GOT3 (cell line): ENCODE measurements at regions not wholly inside any gene's neighbourhood (a gene's known extent, or its start where the extent isn't known, plus 50 kb on each side); places are given as distances from the start of the nearest gene placed in this dataset.

Experiments
- DNase-seq: peaks from one replicate; lab custom pipeline; 2025; ENCODE audit warnings: mixed read lengths; lab: John Stamatoyannopoulos, UW

- no peak for DNase-seq
Observed at GRCh38 chr18:67290421-67290820, 226.1 kb downstream of the DSEL start.

DNA sequence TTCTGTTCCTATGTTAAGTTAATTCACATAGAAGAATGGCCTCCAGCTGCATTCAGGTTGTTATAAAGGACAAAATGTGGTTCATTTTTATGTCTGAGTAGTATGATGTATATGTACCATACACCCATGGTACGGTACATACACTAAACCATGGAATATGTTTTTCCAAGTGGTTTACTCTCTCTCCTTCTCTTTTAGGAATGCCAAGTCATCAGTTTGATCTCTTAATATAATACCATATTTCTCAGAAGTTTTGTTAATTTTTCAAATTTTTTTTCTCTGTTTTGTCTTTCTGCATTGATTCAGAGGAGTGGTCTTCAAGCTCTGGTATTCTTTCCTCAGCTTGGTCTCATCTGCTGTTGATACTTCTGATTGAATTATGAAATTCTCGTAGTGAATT is 230.9 kb downstream of the DSEL start:
- DNase-seq, result no peak

- no peak for DNase-seq
Observed at GRCh38 chr18:67282796-67283195, 233.7 kb downstream of the DSEL start.

GRCh38 chr18:67281746-67282145 is 234.8 kb downstream of the DSEL start:
- DNase-seq, result no peak

GRCh38 chr18:67280486-67281242 is 235.9 kb downstream of the DSEL start:
- DNase-seq, result no peak

- DNase-seq, result no peak
Observed at GRCh38 chr18:67279988-67280387, 236.5 kb downstream of the DSEL start.

DNA sequence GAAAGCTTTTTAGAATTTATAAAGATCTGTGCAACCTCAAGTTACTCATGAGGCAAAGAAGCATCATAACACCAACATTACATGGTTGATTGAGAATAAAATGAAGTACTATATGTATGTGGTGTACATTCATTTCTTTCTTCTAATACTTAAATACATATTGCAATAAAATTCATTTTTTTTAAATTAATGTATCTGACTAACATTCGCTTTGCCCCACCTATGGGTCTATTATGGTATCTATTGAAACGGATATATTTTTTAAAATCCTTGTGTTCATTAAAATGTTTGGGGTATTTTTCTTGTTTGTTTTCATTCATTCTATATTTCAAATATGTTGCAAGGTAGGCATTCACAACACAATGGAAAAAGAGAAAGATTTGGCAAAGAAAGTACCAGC is 237.5 kb downstream of the DSEL start:
- DNase-seq, result no peak

- DNase-seq, result no peak
Observed at GRCh38 chr18:67276638-67277037, 239.9 kb downstream of the DSEL start.

DNA sequence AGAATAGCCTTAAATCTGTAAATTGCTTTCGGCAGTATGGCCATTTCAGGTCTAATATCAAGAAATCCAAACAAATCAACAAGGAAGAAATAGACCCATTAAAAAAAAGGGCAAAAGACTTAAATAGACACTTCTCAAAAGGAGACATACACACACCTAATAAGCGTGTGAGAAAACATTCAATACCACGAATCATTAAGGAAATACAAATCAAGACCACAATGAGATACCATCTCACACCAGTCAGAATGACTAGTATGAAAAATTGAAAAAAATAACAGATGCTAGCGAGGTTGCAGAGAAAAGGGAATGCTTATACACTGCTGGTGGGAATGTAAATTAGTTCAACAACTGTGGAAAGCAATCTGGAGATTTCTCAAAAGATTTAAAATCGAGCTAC is 243.2 kb downstream of the DSEL start:
- no peak for DNase-seq

DNA sequence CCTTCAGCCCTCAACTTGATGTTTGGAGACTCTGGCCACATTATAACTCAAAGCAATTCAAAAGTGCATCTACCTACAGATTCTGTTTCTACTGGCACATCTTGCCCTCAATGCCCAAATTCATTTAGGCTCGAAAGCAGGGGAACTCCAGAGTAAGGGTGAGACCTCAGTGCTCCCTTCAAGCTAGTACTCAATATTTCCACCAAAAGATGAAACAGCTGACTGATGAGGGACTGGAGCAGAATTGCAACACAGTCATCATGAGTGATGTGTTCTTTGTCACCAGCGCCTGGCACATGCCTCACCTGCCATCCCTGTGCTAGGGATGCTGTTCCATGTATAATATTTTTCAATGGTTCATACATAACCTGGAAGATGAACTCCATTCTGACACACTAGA is 247.3 kb downstream of the DSEL start:
- no peak for DNase-seq

GRCh38 chr18:67268530-67268929 is 248.0 kb downstream of the DSEL start:
- DNase-seq, result no peak

- DNase-seq, result no peak
Observed at GRCh38 chr18:67266246-67267237, 250.0 kb downstream of the DSEL start.

DNA sequence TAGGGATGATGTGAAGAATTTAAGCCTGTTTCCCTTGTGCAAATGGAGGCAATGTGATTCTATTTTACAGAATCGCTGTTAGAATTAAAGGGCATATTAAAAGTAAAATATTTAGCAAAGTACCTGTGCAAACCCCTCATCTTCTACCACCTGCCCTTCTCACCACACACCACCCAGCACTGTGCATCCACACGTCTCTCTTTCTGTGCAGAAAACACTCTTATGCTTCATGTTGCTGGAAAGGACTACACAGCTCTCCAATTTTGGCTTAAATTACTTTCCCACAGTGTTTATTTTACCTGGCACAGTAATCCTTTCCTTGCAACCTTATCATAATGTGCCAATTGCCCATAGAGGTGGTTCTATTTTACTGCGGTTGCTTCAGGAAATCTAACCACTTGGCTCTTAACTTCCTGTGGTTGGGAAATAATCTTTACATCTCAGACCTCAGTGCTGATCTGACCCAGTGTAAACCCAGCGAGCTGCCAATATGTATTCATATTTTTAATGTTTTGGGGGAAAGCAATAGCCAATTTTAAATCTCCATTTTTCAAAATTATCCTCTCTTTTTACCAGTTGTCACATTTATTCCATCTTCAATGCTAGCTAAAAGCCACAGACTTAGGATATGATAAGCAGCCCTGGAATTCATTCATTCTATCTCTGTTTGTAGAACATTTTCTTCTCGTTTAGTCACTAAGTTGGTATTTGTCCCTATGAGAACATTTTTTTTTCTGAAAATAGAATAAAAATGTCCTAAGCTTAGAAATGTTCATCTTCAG is 250.9 kb downstream of the DSEL start:
- no peak for DNase-seq

- DNase-seq, result no peak
Observed at GRCh38 chr18:67261931-67262552, 254.5 kb downstream of the DSEL start.

DNA sequence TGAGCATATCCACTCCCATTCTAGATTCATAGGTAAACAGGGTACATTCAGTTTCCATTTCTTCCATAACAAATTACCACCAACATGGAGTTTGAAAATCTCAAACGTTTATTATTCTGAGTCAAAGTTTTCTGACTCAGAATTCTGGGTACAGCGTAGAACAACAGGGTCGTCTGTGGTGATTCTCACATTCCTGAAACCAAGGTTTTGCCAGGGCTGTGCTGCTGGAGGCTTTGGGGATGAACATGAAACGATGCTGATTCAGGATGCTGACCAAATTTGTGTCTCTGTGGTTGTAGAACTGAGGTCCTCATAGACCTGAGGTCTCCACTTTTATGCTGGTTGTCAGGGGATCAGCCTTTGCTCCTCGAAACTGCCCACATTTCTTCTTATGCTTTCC is 255.7 kb downstream of the DSEL start:
- DNase-seq, result no peak

DNA sequence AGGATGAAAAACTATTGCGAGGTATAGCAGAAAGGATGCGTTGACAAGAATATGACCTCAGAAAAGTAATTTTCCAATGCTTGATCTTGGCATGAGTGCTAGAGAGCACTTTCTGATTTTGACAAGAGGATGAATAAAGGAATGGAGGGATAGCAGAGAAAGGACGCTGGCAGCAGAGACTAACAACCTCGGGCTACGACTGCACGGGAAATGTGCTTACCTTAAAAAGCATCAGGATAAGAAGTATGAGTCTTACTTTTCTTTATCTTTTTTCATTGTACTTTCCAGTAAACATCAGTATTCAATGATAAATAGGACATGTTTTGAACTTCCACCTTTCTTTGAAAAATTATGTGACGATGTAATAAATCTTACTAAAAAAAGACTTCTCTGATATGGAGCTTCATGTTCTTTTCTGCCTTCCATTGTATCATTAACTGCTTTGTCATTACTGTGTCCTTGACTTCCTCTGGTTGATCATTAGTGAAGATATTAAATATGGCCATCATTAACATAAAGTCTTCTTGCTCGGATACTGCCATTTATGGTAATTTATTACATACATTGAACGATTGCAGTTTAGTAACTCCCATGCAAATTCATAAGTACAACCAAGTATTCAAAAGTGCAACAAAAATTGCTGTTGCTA is 265.6 kb downstream of the DSEL start:
- DNase-seq, result no peak

- no peak for DNase-seq
Observed at GRCh38 chr18:67243799-67244587, 272.5 kb downstream of the DSEL start.

DNA sequence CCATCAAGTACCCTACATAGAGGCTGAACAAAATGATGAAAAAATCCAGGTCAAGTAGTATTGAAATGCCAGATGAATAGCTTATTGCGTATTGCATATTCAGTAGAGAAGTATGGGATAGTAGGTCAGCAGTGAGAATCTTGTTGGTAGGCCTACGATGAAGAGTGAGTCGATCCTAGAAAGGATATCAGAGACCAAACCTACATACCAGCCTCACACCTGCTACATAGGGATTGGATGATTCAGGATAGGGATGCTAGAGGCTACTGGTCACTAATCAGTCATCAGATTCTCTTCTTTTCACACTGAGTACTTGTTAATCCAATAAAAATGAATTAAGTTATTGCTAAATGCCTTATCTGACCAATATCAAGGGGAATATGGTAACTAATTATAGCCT is 274.5 kb downstream of the DSEL start:
- no peak for DNase-seq

GRCh38 chr18:67241299-67241698 is 275.2 kb downstream of the DSEL start:
- no peak for DNase-seq

- no peak for DNase-seq
Observed at GRCh38 chr18:67239826-67240225, 276.7 kb downstream of the DSEL start.

- no peak for DNase-seq
Observed at GRCh38 chr18:67232991-67233390, 283.5 kb downstream of the DSEL start.
